ENCODE measurements at regions not wholly inside any gene's neighbourhood (a gene's known extent, or its start where the extent isn't known, plus 50 kb on each side); places are given as distances from the start of the nearest gene placed in this dataset.

DNA sequence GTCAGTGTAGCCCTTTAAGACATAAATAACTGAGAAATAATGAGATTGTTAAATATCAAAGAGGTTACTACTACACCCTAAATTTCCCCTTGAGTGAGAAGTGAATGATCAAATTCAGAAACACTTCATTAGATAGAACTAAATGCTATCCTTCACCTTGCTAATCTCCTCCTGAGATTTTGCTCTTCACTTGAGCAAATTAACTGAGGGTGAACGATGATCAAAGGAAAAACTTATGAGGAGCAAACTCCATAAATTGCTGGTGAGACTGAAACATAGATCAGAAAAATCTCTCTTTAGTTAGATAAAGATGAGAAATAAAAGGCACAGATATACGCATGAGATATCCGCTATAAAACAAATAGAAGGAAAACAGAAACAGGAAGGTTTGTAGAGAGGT is 63.1 kb upstream of the TANC1 start:
- FAIRE-seq (no peak), DNase-seq (ENCODE audit: low spot score) (no peak)

DNA sequence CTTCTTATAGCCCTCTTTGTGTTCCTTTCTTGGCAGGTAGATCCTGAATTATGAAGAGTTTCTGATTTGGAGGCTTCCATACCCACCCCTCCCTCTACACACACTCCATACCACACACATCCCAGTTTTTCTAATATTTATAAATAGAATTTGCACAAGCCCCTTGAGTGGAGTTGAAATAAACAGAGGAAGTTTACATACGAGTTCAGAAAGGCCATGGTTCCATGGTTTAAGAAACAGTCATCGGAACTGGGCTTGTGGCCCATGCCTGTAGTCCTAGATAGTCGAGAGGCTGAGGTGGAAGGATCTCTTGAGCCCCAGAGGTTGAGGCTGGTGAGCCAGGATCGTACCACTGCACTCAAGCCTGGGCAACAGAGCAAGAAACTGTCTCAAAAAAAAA is 62.7 kb upstream of the TANC1 start:
- no peak for DNase-seq (ENCODE audit: low spot score)
- FAIRE-seq, result no peak

DNA sequence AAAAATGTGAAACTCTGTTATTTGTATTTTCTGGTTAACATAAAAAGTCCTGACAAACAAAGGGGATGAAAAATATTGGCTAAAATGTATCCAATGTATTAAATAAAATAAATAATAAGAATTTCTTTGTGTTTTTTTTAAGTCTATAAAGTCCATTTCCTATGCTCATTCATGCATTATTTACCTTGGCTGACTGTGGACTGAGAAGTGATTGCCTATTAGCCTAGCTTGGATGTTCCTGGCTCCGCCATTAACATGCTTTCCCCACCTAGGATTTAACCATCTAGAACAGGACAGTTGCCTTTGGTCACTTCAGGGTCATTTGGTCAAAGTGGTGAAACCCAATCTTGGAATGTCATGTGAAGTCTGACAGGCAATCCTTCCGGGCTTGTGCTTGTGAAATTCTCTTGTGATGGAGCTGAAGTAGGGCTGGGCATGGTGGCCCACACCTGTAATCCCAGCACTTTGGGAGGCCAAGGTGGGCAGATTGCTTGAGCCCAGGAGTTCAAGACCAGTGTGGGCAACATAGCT is 60.4 kb upstream of the TANC1 start:
- DNase-seq (ENCODE audit: low spot score) (no peak), FAIRE-seq (no peak)

DNA sequence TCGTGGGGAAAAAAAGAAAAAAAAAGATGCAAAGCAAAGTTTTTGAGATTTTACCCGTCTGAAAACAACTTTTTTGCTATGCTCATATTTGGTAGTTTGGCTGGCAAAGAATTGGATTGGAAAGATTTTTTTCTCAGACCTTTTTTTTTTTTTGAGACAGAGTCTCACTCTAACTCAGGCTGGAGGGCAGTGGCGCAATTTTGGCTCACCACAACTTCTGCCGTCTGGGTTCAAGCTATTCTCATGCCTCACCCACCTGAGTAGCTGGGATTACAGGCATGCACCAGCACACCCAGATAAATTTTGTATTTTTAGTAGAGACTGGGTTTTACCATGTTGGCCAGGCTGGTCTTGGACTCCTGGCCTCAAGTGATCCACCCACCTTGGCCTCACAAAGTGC is 56.3 kb upstream of the TANC1 start:
- no peak for DNase-seq (ENCODE audit: low spot score)
- FAIRE-seq, result no peak

DNA sequence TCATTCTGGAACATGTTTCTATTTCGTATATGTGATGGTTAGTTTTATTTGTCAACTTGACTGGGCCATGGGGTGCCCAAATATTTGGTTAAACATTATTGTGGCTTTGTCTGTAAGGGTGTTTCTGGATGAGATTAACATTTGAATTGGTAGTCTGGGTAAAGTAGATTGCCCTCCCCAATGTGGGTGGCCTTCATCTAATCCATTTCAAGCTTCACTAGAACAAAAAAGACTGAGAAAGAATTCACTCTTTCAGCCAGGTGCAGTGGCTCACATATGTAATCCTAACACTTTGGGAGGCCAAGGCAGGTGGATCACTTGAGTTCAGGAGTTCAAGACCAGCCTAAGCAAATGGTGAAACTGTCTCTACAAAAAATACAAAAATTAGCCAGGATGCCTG is 55.7 kb upstream of the TANC1 start:
- no peak for FAIRE-seq
- DNase-seq (ENCODE audit: low spot score), result no peak

DNA sequence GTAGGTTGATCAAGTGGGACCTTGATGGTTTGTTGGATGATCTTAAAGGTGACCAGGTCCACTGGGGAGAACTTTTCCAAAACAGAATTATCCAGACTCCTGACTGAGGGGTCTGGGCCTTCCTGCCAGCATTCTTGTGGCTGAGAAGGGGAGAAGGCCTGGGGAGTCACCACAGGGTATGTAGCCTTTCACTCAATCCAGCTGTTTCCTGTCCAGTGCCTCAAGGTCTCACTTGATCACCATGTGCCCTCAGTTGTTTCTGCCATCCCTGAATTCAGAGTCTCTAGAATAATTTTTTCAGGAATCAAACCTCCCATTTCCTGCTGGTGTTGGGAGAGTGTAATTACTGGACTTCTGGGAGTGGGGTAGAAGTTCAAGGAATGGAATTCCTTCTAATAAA is 54.4 kb upstream of the TANC1 start:
- DNase-seq (ENCODE audit: low spot score) (no peak), FAIRE-seq (no peak)

DNA sequence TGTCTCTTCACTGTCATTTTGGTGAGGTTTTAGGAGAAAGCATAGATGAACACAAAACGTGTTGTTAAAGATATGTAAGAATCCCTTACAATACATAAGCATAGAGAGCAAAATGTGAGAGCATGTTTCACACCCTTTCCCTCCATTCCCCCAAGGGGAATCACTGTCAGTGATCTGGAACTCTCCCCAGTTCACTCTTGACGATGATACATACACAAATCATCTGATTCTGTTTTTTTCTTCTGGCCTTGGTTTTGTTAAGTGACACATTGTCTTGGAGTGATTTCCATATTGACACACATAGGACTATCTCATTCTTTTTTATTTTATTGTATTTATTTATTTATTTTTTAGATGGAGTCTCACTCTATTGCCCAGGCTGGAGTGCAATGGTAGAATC is 53.7 kb upstream of the TANC1 start:
- FAIRE-seq (no peak), DNase-seq (ENCODE audit: low spot score) (no peak)

DNA sequence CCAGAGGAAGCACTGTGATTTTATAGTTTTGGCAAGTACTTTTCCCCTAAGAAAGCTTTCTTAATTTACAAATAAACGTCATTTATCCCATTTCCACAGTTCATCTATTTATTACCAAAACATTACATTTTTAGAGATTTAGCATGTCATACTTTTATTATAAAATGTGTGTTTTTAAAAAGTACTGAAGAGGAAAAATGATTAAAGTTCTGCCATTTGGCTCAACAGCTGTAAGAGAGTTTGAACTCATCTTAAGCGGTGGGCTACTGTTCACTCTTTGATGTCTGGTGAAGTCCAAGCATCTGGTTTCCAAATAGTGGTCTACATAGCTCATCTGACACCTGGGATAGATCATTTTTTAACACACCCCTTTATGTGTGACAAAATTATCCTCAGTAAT is 51.3 kb upstream of the TANC1 start:
- DNase-seq (ENCODE audit: low spot score) (no peak), FAIRE-seq (no peak)

DNA sequence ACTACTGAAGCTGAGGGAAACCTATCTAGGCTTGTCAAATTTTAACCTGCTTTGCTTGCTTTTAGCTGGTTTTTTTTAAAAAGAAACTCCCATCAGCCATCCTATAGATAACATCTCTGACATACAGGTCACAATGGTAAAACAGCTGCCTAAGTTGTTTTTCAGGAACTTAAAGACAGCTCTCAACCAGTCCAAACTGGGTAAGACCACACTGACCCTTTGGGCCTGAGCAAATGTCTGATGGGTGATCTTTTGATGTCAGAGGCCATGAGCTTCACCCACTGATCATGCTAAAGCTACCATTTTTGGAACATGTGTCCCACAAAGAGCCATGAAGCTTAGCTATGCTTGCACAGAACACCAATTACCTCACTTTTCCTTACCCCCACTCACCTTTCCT is 50.0 kb upstream of the TANC1 start:
- no peak for FAIRE-seq
- DNase-seq (ENCODE audit: low spot score), result no peak

All from RCC 7860 (cell line).